HG03135 (cell line): ENCODE measurements at regions not wholly inside any gene's neighbourhood (a gene's known extent, or its start where the extent isn't known, plus 50 kb on each side); places are given as distances from the start of the nearest gene placed in this dataset.

ENCODE experiments used
- ATAC-seq: cut with Tn5 transposase; IDR thresholded peaks from one replicate; pipeline ENCODE4 v1.9.1; 2021; ENCODE audit warnings: mild to moderate bottlenecking, moderate library complexity; ENCODE audit not compliant: unreplicated experiment

- no peak for ATAC-seq
These were observed 1274.6 kb downstream of the BRD1 start for GRCh38 chr22:48553119-48553518.

GRCh38 chr22:48551716-48552268 lies 1275.9 kb downstream of the BRD1 start:
- ATAC-seq: no peak

- no peak for ATAC-seq
These were observed 1276.6 kb downstream of the BRD1 start for GRCh38 chr22:48551061-48551460.

GRCh38 chr22:48548391-48548790 lies 1279.3 kb downstream of the BRD1 start:
- no peak for ATAC-seq

GRCh38 chr22:48547971-48548370 lies 1279.7 kb downstream of the BRD1 start:
- no peak for ATAC-seq

- ATAC-seq: no peak
These were observed 1280.8 kb downstream of the BRD1 start for GRCh38 chr22:48546653-48547424.

GRCh38 chr22:48545987-48546386 lies 1281.7 kb downstream of the BRD1 start:
- ATAC-seq: no peak

GRCh38 chr22:48541401-48542098 lies 1286.1 kb downstream of the BRD1 start:
- no peak for ATAC-seq

- ATAC-seq: no peak
These were observed 1288.4 kb downstream of the BRD1 start for GRCh38 chr22:48539261-48539660.

GRCh38 chr22:48538291-48538820 lies 1289.3 kb downstream of the BRD1 start:
- ATAC-seq: no peak

GRCh38 chr22:48537343-48537680 lies 1290.4 kb downstream of the BRD1 start:
- ATAC-seq: no peak

GRCh38 chr22:48536541-48537342 lies 1290.9 kb downstream of the BRD1 start:
- no peak for ATAC-seq

- ATAC-seq: no peak
These were observed 1291.7 kb downstream of the BRD1 start for GRCh38 chr22:48535868-48536540.

- ATAC-seq: no peak
These were observed 1293.2 kb downstream of the BRD1 start for GRCh38 chr22:48534395-48534958.

- no peak for ATAC-seq
These were observed 1294.7 kb downstream of the BRD1 start for GRCh38 chr22:48532986-48533385.

- no peak for ATAC-seq
These were observed 1295.8 kb downstream of the BRD1 start for GRCh38 chr22:48531761-48532435.

GRCh38 chr22:48531108-48531507 lies 1296.6 kb downstream of the BRD1 start:
- no peak for ATAC-seq

GRCh38 chr22:48530666-48531065 lies 1297.0 kb downstream of the BRD1 start:
- ATAC-seq: no peak

- ATAC-seq: no peak
These were observed 1299.3 kb downstream of the BRD1 start for GRCh38 chr22:48528221-48528915.
